Hepatic stellate cell (primary cell): ENCODE measurements at regions not wholly inside any gene's neighbourhood (a gene's known extent, or its start where the extent isn't known, plus 50 kb on each side); places are given as distances from the start of the nearest gene placed in this dataset.
"Not testable (repeated sequence)": the region's sequence is repeated elsewhere in the genome, so short reads cannot be mapped to it uniquely, and the experiment has no call there.

ENCODE experiments used
- DNase-seq: peaks from one replicate; pipeline ENCODE4 v3.0.0; 2011; ENCODE audit warnings: low spot score

- DNase-seq: no peak
Measured at GRCh38 chr4:64014647-64015046, 394.6 kb downstream of the TECRL start.

- no peak for DNase-seq
Measured at GRCh38 chr4:64001229-64001898, 407.9 kb downstream of the TECRL start.

GRCh38 chr4:64000241-64000640 is 409.0 kb downstream of the TECRL start:
- DNase-seq: no peak

GRCh38 chr4:63986253-63986652 is 423.0 kb downstream of the TECRL start:
- no peak for DNase-seq

- DNase-seq: no peak
Measured at GRCh38 chr4:63983224-63983623, 426.0 kb downstream of the TECRL start.

GRCh38 chr4:63965875-63966274 is 443.4 kb downstream of the TECRL start:
- no peak for DNase-seq

- not testable (repeated sequence) for DNase-seq
Measured at GRCh38 chr4:63942706-63943286, 466.5 kb downstream of the TECRL start.

- DNase-seq: no peak
Measured at GRCh38 chr4:63937961-63938360, 471.3 kb downstream of the TECRL start.

- no peak for DNase-seq
Measured at GRCh38 chr4:63922146-63922545, 487.1 kb downstream of the TECRL start.

GRCh38 chr4:63921561-63921960 is 487.7 kb downstream of the TECRL start:
- DNase-seq: no peak

GRCh38 chr4:63919636-63920365 is 489.4 kb downstream of the TECRL start:
- DNase-seq: no peak

GRCh38 chr4:63906660-63907183 is 502.5 kb downstream of the TECRL start:
- DNase-seq: no peak

GRCh38 chr4:63904201-63904600 is 505.0 kb downstream of the TECRL start:
- DNase-seq: no peak

GRCh38 chr4:63901304-63901703 is 507.9 kb downstream of the TECRL start:
- DNase-seq: no peak

GRCh38 chr4:63898961-63899360 is 510.3 kb downstream of the TECRL start:
- DNase-seq: no peak

GRCh38 chr4:63894161-63894560 is 515.1 kb downstream of the TECRL start:
- no peak for DNase-seq

GRCh38 chr4:63869370-63869769 is 539.9 kb downstream of the TECRL start:
- no peak for DNase-seq

- DNase-seq: no peak
Measured at GRCh38 chr4:63851496-63851895, 557.8 kb downstream of the TECRL start.

GRCh38 chr4:63841266-63841665 is 568.0 kb downstream of the TECRL start:
- no peak for DNase-seq

- DNase-seq: no peak
Measured at GRCh38 chr4:63831590-63832155, 577.6 kb downstream of the TECRL start.

- DNase-seq: no peak
Measured at GRCh38 chr4:63817196-63817865, 591.9 kb downstream of the TECRL start.
